GM12878 (cell line): ENCODE measurements at regions not wholly inside any gene's neighbourhood (a gene's known extent, or its start where the extent isn't known, plus 50 kb on each side); places are given as distances from the start of the nearest gene placed in this dataset.

Experiments
- ATF3 ChIP-seq: IDR thresholded peaks from 2 replicates; pipeline ENCODE4 v1.6.1; 2011; ENCODE audit warnings: low read depth, mild to moderate bottlenecking, low read length, moderate library complexity, borderline replicate concordance; ENCODE audit errors: extremely low read depth
- CUX1 ChIP-seq: IDR thresholded peaks from 2 replicates; pipeline ENCODE4 v1.6.1; 2012; ENCODE audit warnings: improper control_type of control experiment, low read depth, low read length; ENCODE audit not compliant: insufficient replicate concordance
- IKZF2 ChIP-seq, 2 experiments: fragments of 450-650 bp; IDR thresholded peaks; 2 replicates each; pipeline ENCODE4 v1.6.1; 2017; ENCODE audit warnings: mild to moderate bottlenecking in 2 of 2, moderate library complexity in 2 of 2
- MAX ChIP-seq: IDR thresholded peaks from 2 replicates; pipeline ENCODE4 v1.6.1; 2012; ENCODE audit warnings: low read depth, low read length, improper control_type of control experiment
- MEF2B ChIP-seq: fragments of 450-650 bp; IDR thresholded peaks from 2 replicates; pipeline ENCODE4 v1.6.1; 2018; ENCODE audit warnings: mild to moderate bottlenecking, moderate library complexity; ENCODE audit not compliant: partially characterized antibody, poor library complexity, severe bottlenecking
- ZBED1 ChIP-seq: IDR thresholded peaks from 2 replicates; pipeline ENCODE4 v1.6.1; 2016; ENCODE audit warnings: borderline replicate concordance

DNA sequence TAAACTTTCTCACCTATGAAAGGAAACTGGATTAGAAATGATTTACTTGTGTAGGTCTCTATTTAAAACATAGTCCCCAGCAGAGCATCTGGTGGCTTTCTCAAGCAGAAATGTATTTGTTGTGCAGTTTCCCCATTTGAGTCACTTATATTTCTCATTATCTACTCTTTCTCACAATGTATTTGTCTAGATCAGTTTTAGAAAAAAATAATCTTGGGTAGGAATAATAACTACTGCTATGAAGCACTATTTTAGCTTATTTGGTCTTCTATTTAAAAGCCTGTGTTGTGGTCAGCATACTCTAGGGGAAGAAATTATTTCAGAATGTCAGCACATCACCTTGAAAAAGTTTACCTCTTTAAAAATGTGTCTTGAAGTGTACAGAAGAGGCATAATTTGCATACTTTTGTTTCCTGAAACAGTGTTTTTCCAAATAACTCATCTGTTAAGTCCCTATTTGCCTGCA is 60.9 kb upstream of the PRL start (continued):
- no peak for TF ChIP-seq ATF3
- peak in 1 of 2 experiments; percentile 65; a peak in 2 of 4 replicates for TF ChIP-seq IKZF2 (IDR thresholded peaks at IDR 0.05)
- TF ChIP-seq ZBED1, result peak; percentile 24; the same call in 1 of the 2 replicates
- peak; percentile 79 for TF ChIP-seq MEF2B
- no peak for TF ChIP-seq MAX
- peak; percentile 17 for TF ChIP-seq CUX1
